ENCODE measurements at regions not wholly inside any gene's neighbourhood (a gene's known extent, or its start where the extent isn't known, plus 50 kb on each side); places are given as distances from the start of the nearest gene placed in this dataset.
"Not testable (repeated sequence)": the region's sequence is repeated elsewhere in the genome, so short reads cannot be mapped to it uniquely, and the experiment has no call there.

GRCh38 chr15:84421513-84422181 is 179.2 kb upstream of the ZSCAN2 start:
- TF ChIP-seq, protein P1, sequence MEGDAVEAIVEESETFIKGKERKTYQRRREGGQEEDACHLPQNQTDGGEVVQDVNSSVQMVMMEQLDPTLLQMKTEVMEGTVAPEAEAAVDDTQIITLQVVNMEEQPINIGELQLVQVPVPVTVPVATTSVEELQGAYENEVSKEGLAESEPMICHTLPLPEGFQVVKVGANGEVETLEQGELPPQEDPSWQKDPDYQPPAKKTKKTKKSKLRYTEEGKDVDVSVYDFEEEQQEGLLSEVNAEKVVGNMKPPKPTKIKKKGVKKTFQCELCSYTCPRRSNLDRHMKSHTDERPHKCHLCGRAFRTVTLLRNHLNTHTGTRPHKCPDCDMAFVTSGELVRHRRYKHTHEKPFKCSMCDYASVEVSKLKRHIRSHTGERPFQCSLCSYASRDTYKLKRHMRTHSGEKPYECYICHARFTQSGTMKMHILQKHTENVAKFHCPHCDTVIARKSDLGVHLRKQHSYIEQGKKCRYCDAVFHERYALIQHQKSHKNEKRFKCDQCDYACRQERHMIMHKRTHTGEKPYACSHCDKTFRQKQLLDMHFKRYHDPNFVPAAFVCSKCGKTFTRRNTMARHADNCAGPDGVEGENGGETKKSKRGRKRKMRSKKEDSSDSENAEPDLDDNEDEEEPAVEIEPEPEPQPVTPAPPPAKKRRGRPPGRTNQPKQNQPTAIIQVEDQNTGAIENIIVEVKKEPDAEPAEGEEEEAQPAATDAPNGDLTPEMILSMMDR (IDR thresholded peaks at IDR 0.05): not testable (repeated sequence)
- not testable (repeated sequence) for TF ChIP-seq POLR2A (IDR thresholded peaks at IDR 0.05)
